H9 (cell line): ENCODE measurements at regions not wholly inside any gene's neighbourhood (a gene's known extent, or its start where the extent isn't known, plus 50 kb on each side); places are given as distances from the start of the nearest gene placed in this dataset.

Experiments
- DNase-seq: peaks from one replicate; pipeline ENCODE4 v3.0.0-alpha.2; 2017
- H2AFZ ChIP-seq: one replicate; pipeline ENCODE4 v1.6.1; 2013; ENCODE audit warnings: mild to moderate bottlenecking, low read length, control low read depth, moderate library complexity
- H2AK5ac ChIP-seq: 2 replicates; pipeline ENCODE4 v1.6.1; 2013; ENCODE audit warnings: low read length, control low read depth, mixed read lengths; ENCODE audit not compliant: insufficient read length
- H2BK120ac ChIP-seq: one replicate; pipeline ENCODE4 v1.6.1; 2013; ENCODE audit warnings: low read depth, mild to moderate bottlenecking, low read length, control low read depth, inconsistent platforms; ENCODE audit not compliant: poor library complexity, severe bottlenecking
- H2BK12ac ChIP-seq: 2 replicates; pipeline ENCODE4 v1.6.1; 2013; ENCODE audit warnings: low read length, control low read depth, mixed read lengths, low read depth; ENCODE audit not compliant: insufficient read length
- H2BK15ac ChIP-seq: 2 replicates; pipeline ENCODE4 v1.6.1; 2013; ENCODE audit warnings: low read depth, low read length, control low read depth
- H2BK20ac ChIP-seq: one replicate; pipeline ENCODE4 v1.6.1; 2013; ENCODE audit warnings: low read depth, mild to moderate bottlenecking, low read length, control low read depth, inconsistent platforms; ENCODE audit not compliant: poor library complexity, severe bottlenecking
- H2BK5ac ChIP-seq: 2 replicates; pipeline ENCODE4 v1.6.1; 2013; ENCODE audit warnings: low read length, control low read depth, mixed read lengths; ENCODE audit not compliant: insufficient read length
- H3K14ac ChIP-seq: 2 replicates; pipeline ENCODE4 v1.6.1; 2013; ENCODE audit warnings: low read length, control low read depth; ENCODE audit not compliant: insufficient read depth
- H3K18ac ChIP-seq: 2 replicates; pipeline ENCODE4 v1.6.1; 2013; ENCODE audit warnings: low read depth, mild to moderate bottlenecking, mixed read lengths, low read length, control low read depth; ENCODE audit not compliant: insufficient read length
- H3K23ac ChIP-seq: 2 replicates; pipeline ENCODE4 v1.6.1; 2013; ENCODE audit warnings: low read length, control low read depth, mixed read lengths, low read depth; ENCODE audit not compliant: insufficient read length
- H3K23me2 ChIP-seq: 2 replicates; pipeline ENCODE4 v1.6.1; 2013; ENCODE audit warnings: low read depth, mild to moderate bottlenecking, mixed read lengths, low read length, control low read depth; ENCODE audit not compliant: insufficient read length, poor library complexity, severe bottlenecking
- H3K27ac ChIP-seq: 2 replicates; pipeline ENCODE4 v1.5.1; 2013; ENCODE audit warnings: low read length, control low read depth, mixed read lengths, low read depth; ENCODE audit not compliant: insufficient read length
- H3K27me3 ChIP-seq: 2 replicates; pipeline ENCODE4 v1.6.1; 2013; ENCODE audit warnings: low read length, control low read depth, inconsistent platforms; ENCODE audit not compliant: insufficient read depth
- H3K4ac ChIP-seq: 2 replicates; pipeline ENCODE4 v1.6.1; 2013; ENCODE audit warnings: low read depth, mild to moderate bottlenecking, control low read depth, inconsistent platforms, low read length, moderate library complexity
- H3K4me1 ChIP-seq: 2 replicates; pipeline ENCODE4 v1.6.1; 2013; ENCODE audit warnings: low read length, control low read depth, inconsistent platforms; ENCODE audit not compliant: insufficient read depth
- H3K4me2 ChIP-seq: 2 replicates; pipeline ENCODE4 v1.6.1; 2013; ENCODE audit warnings: low read length, control low read depth, mixed read lengths; ENCODE audit not compliant: insufficient read length, insufficient read depth
- H3K56ac ChIP-seq: 2 replicates; pipeline ENCODE4 v1.6.1; 2013; ENCODE audit warnings: low read depth, mild to moderate bottlenecking, mixed read lengths, low read length, control low read depth; ENCODE audit not compliant: insufficient read length
- H3K79me1 ChIP-seq: 2 replicates; pipeline ENCODE4 v1.6.1; 2013; ENCODE audit warnings: low read depth, mild to moderate bottlenecking, moderate library complexity, low read length, control low read depth, inconsistent platforms; ENCODE audit not compliant: insufficient read depth, poor library complexity, severe bottlenecking
- H3K79me2 ChIP-seq: 2 replicates; pipeline ENCODE4 v1.6.1; 2013; ENCODE audit warnings: low read length, control low read depth, inconsistent platforms; ENCODE audit not compliant: insufficient read depth
- H3K9ac ChIP-seq: 2 replicates; pipeline ENCODE4 v1.6.1; 2013; ENCODE audit warnings: low read length, control low read depth, mixed read lengths; ENCODE audit not compliant: insufficient read length; ENCODE audit errors: extremely low read depth
- H3K9me3 ChIP-seq: one replicate; pipeline ENCODE4 v1.6.1; 2013; ENCODE audit warnings: low read depth, low read length, inconsistent platforms; ENCODE audit not compliant: control insufficient read depth
- H3T11ph ChIP-seq: one replicate; pipeline ENCODE4 v1.6.1; 2013; ENCODE audit warnings: mild to moderate bottlenecking, low read length, control low read depth, inconsistent platforms
- H4K20me1 ChIP-seq: one replicate; pipeline ENCODE4 v1.6.1; 2013; ENCODE audit not compliant: control insufficient read depth, insufficient read length, insufficient read depth
- H4K5ac ChIP-seq: 2 replicates; pipeline ENCODE4 v1.6.1; 2013; ENCODE audit warnings: low read depth, mild to moderate bottlenecking, mixed read lengths, low read length, control low read depth; ENCODE audit not compliant: insufficient read length
- H4K8ac ChIP-seq: replicated peaks from 2 replicates; pipeline ENCODE4 v1.6.1; 2013; ENCODE audit warnings: low read length, control low read depth, mixed read lengths, low read depth; ENCODE audit not compliant: insufficient read length
- H4K91ac ChIP-seq: 2 replicates; pipeline ENCODE4 v1.6.1; 2013; ENCODE audit warnings: low read depth, mild to moderate bottlenecking, moderate library complexity, mixed read lengths, low read length, control low read depth; ENCODE audit not compliant: insufficient read length
- H3K27ac Mint-ChIP-seq, 3 experiments: 2 replicates in 2 of 3; 3 replicates in 1 of 3; pipeline ENCODE4 v1.8.0; 2020 to 2021; ENCODE audit warnings: mixed read lengths in 3 of 3, mild to moderate bottlenecking in 1 of 3, moderate library complexity in 1 of 3
- H3K27me3 Mint-ChIP-seq: 2 replicates; pipeline ENCODE4 v1.8.0; 2021; ENCODE audit warnings: low read depth, mild to moderate bottlenecking, moderate library complexity, mixed read lengths
- H3K36me3 Mint-ChIP-seq, 3 experiments: 2 replicates in 2 of 3; 3 replicates in 1 of 3; pipeline ENCODE4 v1.8.0; 2020 to 2021; ENCODE audit warnings: low read depth in 3 of 3, mixed read lengths in 3 of 3; ENCODE audit not compliant: insufficient read depth in 1 of 3
- H3K4me1 Mint-ChIP-seq, 2 experiments: 2 replicates each; pipeline ENCODE4 v1.8.0; 2020; ENCODE audit warnings: mixed read lengths in 2 of 2
- H3K4me3 Mint-ChIP-seq, 2 experiments: 2 replicates in 1 of 2; 3 replicates in 1 of 2; pipeline ENCODE4 v1.8.0; 2020 to 2021; ENCODE audit warnings: mild to moderate bottlenecking in 2 of 2, mixed read lengths in 2 of 2, moderate library complexity in 1 of 2
- H3K9me3 Mint-ChIP-seq, 2 experiments: 2 replicates in 1 of 2; 3 replicates in 1 of 2; pipeline ENCODE4 v1.8.0; 2020; ENCODE audit warnings: mild to moderate bottlenecking in 2 of 2, mixed read lengths in 2 of 2, moderate library complexity in 1 of 2
- WGBS: extraction: QIAGEN DNeasy Blood & Tissue Kit; methylation state at CpG from one replicate; pipeline ENCODE4 v1.1.7; 2013; ENCODE audit warnings: missing lambda C conversion rate, low lambda C conversion rate, mixed read lengths; ENCODE audit not compliant: insufficient read length; ENCODE audit errors: extremely low coverage; 5-methylcytosine and 5-hydroxymethylcytosine counted together
- TF ChIP-seq, protein P1 (sequence below): fragments of 200-600 bp; sonication (generic); conservative IDR thresholded peaks from 3 replicates; pipeline ENCODE4 v1.8.0; 2021; ENCODE audit warnings: antibody characterized with exemption, mild to moderate bottlenecking

GRCh38 chrX:4655743-4656142, 942.3 kb upstream of the PRKX start:
- Histone ChIP-seq H2AK5ac (no peak overlapping the region), H4K91ac (no peak overlapping the region), H2AFZ (no peak overlapping the region), H3K27me3 (no peaks in the 10 kb centered on the region), H3K23me2 (no peaks in the 10 kb centered on the region), H3K79me1 (no peaks in the 10 kb centered on the region), H3K4me1 (no peaks in the 10 kb centered on the region), H2BK15ac (no peak overlapping the region), H4K5ac (no peak overlapping the region), H2BK5ac (no peak overlapping the region), H3K14ac (no peak overlapping the region), H3K27ac (no peak overlapping the region), H2BK120ac (no peak overlapping the region), H3K79me2 (no peaks in the 10 kb centered on the region), H3K4ac (no peak overlapping the region), H4K8ac (no peak overlapping the region), H3K4me2 (no peak overlapping the region), H3K9ac (no peak overlapping the region), H2BK20ac (no peak overlapping the region), H4K20me1 (no peaks in the 10 kb centered on the region), H3T11ph (no peak overlapping the region), H3K9me3 (no peaks in the 10 kb centered on the region), H3K56ac (no peak overlapping the region), H3K18ac (no peak overlapping the region), H2BK12ac (no peak overlapping the region), H3K23ac (no peak overlapping the region)
- no peak overlapping the region; a peak in 2 of 7 replicates for H3K27ac Mint-ChIP-seq
- H3K36me3 Mint-ChIP-seq, result peaks cover 6 to 7% (median 6%) of the 10 kb centered on the region in 3 experiments
- no peaks in the 10 kb centered on the region for H3K27me3 Mint-ChIP-seq
- TF ChIP-seq, protein P1, sequence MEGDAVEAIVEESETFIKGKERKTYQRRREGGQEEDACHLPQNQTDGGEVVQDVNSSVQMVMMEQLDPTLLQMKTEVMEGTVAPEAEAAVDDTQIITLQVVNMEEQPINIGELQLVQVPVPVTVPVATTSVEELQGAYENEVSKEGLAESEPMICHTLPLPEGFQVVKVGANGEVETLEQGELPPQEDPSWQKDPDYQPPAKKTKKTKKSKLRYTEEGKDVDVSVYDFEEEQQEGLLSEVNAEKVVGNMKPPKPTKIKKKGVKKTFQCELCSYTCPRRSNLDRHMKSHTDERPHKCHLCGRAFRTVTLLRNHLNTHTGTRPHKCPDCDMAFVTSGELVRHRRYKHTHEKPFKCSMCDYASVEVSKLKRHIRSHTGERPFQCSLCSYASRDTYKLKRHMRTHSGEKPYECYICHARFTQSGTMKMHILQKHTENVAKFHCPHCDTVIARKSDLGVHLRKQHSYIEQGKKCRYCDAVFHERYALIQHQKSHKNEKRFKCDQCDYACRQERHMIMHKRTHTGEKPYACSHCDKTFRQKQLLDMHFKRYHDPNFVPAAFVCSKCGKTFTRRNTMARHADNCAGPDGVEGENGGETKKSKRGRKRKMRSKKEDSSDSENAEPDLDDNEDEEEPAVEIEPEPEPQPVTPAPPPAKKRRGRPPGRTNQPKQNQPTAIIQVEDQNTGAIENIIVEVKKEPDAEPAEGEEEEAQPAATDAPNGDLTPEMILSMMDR, result no peak
- no peak overlapping the region for H3K4me3 Mint-ChIP-seq
- DNase-seq, result no peak
- H3K4me1 Mint-ChIP-seq, result no peaks in the 10 kb centered on the region
- H3K9me3 Mint-ChIP-seq, result peaks cover 8 to 10% of the 10 kb centered on the region in 2 experiments
- WGBS, result no CpG with 5 or more reads among the region's 4 CpGs
